H1 (cell line): ENCODE measurements at regions not wholly inside any gene's neighbourhood (a gene's known extent, or its start where the extent isn't known, plus 50 kb on each side); places are given as distances from the start of the nearest gene placed in this dataset.

Source experiments
- BACH1 ChIP-seq: IDR thresholded peaks from 2 replicates; pipeline ENCODE4 v1.6.1; 2012; ENCODE audit warnings: low read length, improper control_type of control experiment
- BRCA1 ChIP-seq: IDR thresholded peaks from 2 replicates; pipeline ENCODE4 v1.6.1; 2012; ENCODE audit warnings: low read depth, low read length, improper control_type of control experiment
- CHD1 ChIP-seq: IDR thresholded peaks from 2 replicates; pipeline ENCODE4 v1.6.1; 2012; ENCODE audit warnings: low read depth, low read length, improper control_type of control experiment
- CREB1 ChIP-seq: IDR thresholded peaks from 2 replicates; pipeline ENCODE4 v1.6.1; 2012; ENCODE audit warnings: inconsistent platforms
- CTCF ChIP-seq, 3 experiments: IDR thresholded peaks; 1 replicate in 2 of 3; 2 replicates in 1 of 3; pipeline versions ENCODE4 v1.5.1 to v1.6.1; 2011; ENCODE audit warnings: low read length in 3 of 3, mild to moderate bottlenecking in 3 of 3, inconsistent platforms in 2 of 3, low read depth in 1 of 3, moderate library complexity in 1 of 3; ENCODE audit not compliant: insufficient read depth in 1 of 3; ENCODE audit errors: control extremely low read depth in 1 of 3
- EP300 ChIP-seq, 2 experiments: IDR thresholded peaks; 1 replicate in 1 of 2; 2 replicates in 1 of 2; pipeline ENCODE4 v1.6.1; 2011 to 2012; ENCODE audit warnings: low read depth in 2 of 2, low read length in 2 of 2, mild to moderate bottlenecking in 2 of 2, borderline replicate concordance in 1 of 2, inconsistent platforms in 1 of 2, moderate library complexity in 1 of 2
- EZH2 ChIP-seq: fragments of 200-600 bp; sonication (generic); IDR thresholded peaks from 2 replicates; pipeline ENCODE4 v1.7.1; 2012; ENCODE audit warnings: low read depth, mild to moderate bottlenecking, moderate library complexity, low read length, inconsistent platforms; ENCODE audit not compliant: severe bottlenecking
- KDM1A ChIP-seq: fragments of 200-600, 300-600 bp; sonication (generic); IDR thresholded peaks from 2 replicates; pipeline ENCODE4 v1.7.1; 2016; ENCODE audit warnings: mild to moderate bottlenecking, low read length, borderline replicate concordance
- POLR2A ChIP-seq, 2 experiments: IDR thresholded peaks; 1 replicate in 1 of 2; 2 replicates in 1 of 2; pipeline ENCODE4 v1.6.1; 2011; ENCODE audit warnings: low read depth in 2 of 2, low read length in 2 of 2, mild to moderate bottlenecking in 2 of 2; ENCODE audit errors: control extremely low read depth in 1 of 2
- SIRT6 ChIP-seq: IDR thresholded peaks from one replicate; pipeline ENCODE4 v1.7.1; 2012; ENCODE audit warnings: low read length, inconsistent platforms
- SP1 ChIP-seq: IDR thresholded peaks from 2 replicates; pipeline ENCODE4 v1.6.1; 2011; ENCODE audit warnings: low read depth, low read length
- TAF7 ChIP-seq: optimal IDR thresholded peaks from 2 replicates; pipeline ENCODE3; 2011; ENCODE audit warnings: low read depth, mild to moderate bottlenecking, inconsistent platforms, low read length, moderate library complexity, borderline replicate concordance
- ZNF274 ChIP-seq: IDR thresholded peaks from 2 replicates; pipeline ENCODE4 v1.7.0; 2012; ENCODE audit warnings: low read length, borderline replicate concordance; ENCODE audit errors: extremely low read depth

GRCh38 chr7:57772126-57772924 is 322.3 kb downstream of the ZNF716 start:
- TF ChIP-seq CTCF (IDR thresholded peaks at IDR 0.05; ENCODE audit: control extremely low read depth in 1 of 3, insufficient read depth in 1 of 3, low read depth in 1 of 3, low read length in 3 of 3) (no peak), CREB1 (no peak), EZH2 (no peak), EP300 (IDR thresholded peaks at IDR 0.05; ENCODE audit: borderline replicate concordance in 1 of 2, low read depth in 2 of 2, low read length in 2 of 2) (no peak), ZNF274 (no peak), BACH1 (no peak), CHD1 (no peak), SIRT6 (no peak), TAF7 (no peak), POLR2A (IDR thresholded peaks at IDR 0.05; ENCODE audit: control extremely low read depth in 1 of 2, low read depth in 2 of 2, low read length in 2 of 2) (no peak), BRCA1 (no peak), KDM1A (no peak), SP1 (no peak)
